HEK293 (cell line): ENCODE measurements at regions not wholly inside any gene's neighbourhood (a gene's known extent, or its start where the extent isn't known, plus 50 kb on each side); places are given as distances from the start of the nearest gene placed in this dataset.

ENCODE experiments used
- CTCF ChIP-seq: fragments of 450-650 bp; formaldehyde crosslinking; IDR thresholded peaks from 2 replicates; pipeline ENCODE4 v1.5.1; 2016; ENCODE audit warnings: missing biosample characterization, missing genetic modification characterization
- PRDM10 ChIP-seq: fragments of 450-650 bp; formaldehyde crosslinking; IDR thresholded peaks from 2 replicates; pipeline ENCODE4 v1.5.1; 2016; ENCODE audit warnings: missing biosample characterization, missing genetic modification characterization
- ZBTB20 ChIP-seq: fragments of 450-650 bp; formaldehyde crosslinking; IDR thresholded peaks from 2 replicates; pipeline ENCODE4 v1.5.1; 2016; ENCODE audit warnings: missing biosample characterization, missing genetic modification characterization
- ZBTB26 ChIP-seq: fragments of 450-650 bp; formaldehyde crosslinking; optimal IDR thresholded peaks from 2 replicates; pipeline ENCODE3; 2016; ENCODE audit warnings: missing biosample characterization, mild to moderate bottlenecking, missing genetic modification characterization
- ZNF10 ChIP-seq: fragments of 450-650 bp; formaldehyde crosslinking; IDR thresholded peaks from 2 replicates; pipeline ENCODE4 v1.5.1; 2017; ENCODE audit warnings: missing biosample characterization, missing genetic modification characterization
- ZNF157 ChIP-seq: fragments of 450-650 bp; formaldehyde crosslinking; IDR thresholded peaks from 2 replicates; pipeline ENCODE4 v1.5.1; 2016; ENCODE audit warnings: missing biosample characterization, missing genetic modification characterization
- ZNF23 ChIP-seq: fragments of 450-650 bp; formaldehyde crosslinking; IDR thresholded peaks from 2 replicates; pipeline ENCODE4 v1.5.1; 2016; ENCODE audit warnings: missing biosample characterization, missing genetic modification characterization, borderline replicate concordance
- ZNF274 ChIP-seq, 2 experiments: fragments of 200-500 bp in 1 of 2; fragments of 450-650 bp in 1 of 2; sonication (Bioruptor generic) in 1 of 2; formaldehyde crosslinking in 1 of 2; IDR thresholded peaks; 2 replicates each; pipeline versions ENCODE4 v1.5.1 to v1.6.1; 2014 to 2016; ENCODE audit warnings: borderline replicate concordance in 1 of 2, inconsistent platforms in 1 of 2, low read length in 1 of 2, missing biosample characterization in 1 of 2, missing genetic modification characterization in 1 of 2
- ZNF366 ChIP-seq: fragments of 450-650 bp; formaldehyde crosslinking; conservative IDR thresholded peaks from 2 replicates; pipeline ENCODE4 v1.5.1; 2016; ENCODE audit warnings: missing biosample characterization, missing genetic modification characterization
- ZNF391 ChIP-seq: fragments of 450-650 bp; formaldehyde crosslinking; IDR thresholded peaks from 2 replicates; pipeline ENCODE4 v1.5.1; 2016; ENCODE audit warnings: low read depth, missing biosample characterization, missing genetic modification characterization, borderline replicate concordance
- ZNF398 ChIP-seq: fragments of 450-650 bp; formaldehyde crosslinking; IDR thresholded peaks from 2 replicates; pipeline ENCODE4 v1.5.1; 2017; ENCODE audit warnings: missing biosample characterization, missing genetic modification characterization
- ZNF561 ChIP-seq: fragments of 450-650 bp; IDR thresholded peaks from 2 replicates; pipeline ENCODE4 v1.5.1; 2018; ENCODE audit warnings: missing biosample characterization, missing genetic modification characterization, borderline replicate concordance
- ZNF747 ChIP-seq: fragments of 450-650 bp; formaldehyde crosslinking; IDR thresholded peaks from 2 replicates; pipeline ENCODE4 v1.5.1; 2016; ENCODE audit warnings: missing biosample characterization, missing genetic modification characterization
- ZNF843 ChIP-seq: fragments of 450-650 bp; formaldehyde crosslinking; IDR thresholded peaks from 2 replicates; pipeline ENCODE4 v1.5.1; 2016; ENCODE audit warnings: missing biosample characterization, missing genetic modification characterization

- TF ChIP-seq ZNF398 (tag by site-specific recombination) (no peak), ZBTB20 (no peak), ZNF561 (tag by site-specific recombination) (no peak), PRDM10 (no peak), CTCF (tag by site-specific recombination) (no peak), ZNF391 (tag by site-specific recombination) (no peak), ZNF10 (no peak), ZNF843 (tag by site-specific recombination) (no peak), ZNF747 (tag by site-specific recombination) (no peak), ZNF366 (no peak), ZNF274 (IDR thresholded peaks at IDR 0.05; ENCODE audit: low read length) (no peak), ZNF274 (tag by site-specific recombination; IDR thresholded peaks at IDR 0.05; ENCODE audit: borderline replicate concordance) (no peak), ZNF23 (no peak), ZBTB26 (tag by site-specific recombination) (no peak), ZNF157 (tag by site-specific recombination) (no peak)
Observed at GRCh38 chr6:153572371-153572770, 441.3 kb upstream of the RGS17 start.
